GM21529 (cell line): ENCODE measurements at regions not wholly inside any gene's neighbourhood (a gene's known extent, or its start where the extent isn't known, plus 50 kb on each side); places are given as distances from the start of the nearest gene placed in this dataset.
"Not testable (repeated sequence)": the region's sequence is repeated elsewhere in the genome, so short reads cannot be mapped to it uniquely, and the experiment has no call there.

Experiments used
- ATAC-seq: cut with Tn5 transposase; IDR thresholded peaks from one replicate; pipeline ENCODE4 v1.9.1; 2021; ENCODE audit not compliant: unreplicated experiment

DNA sequence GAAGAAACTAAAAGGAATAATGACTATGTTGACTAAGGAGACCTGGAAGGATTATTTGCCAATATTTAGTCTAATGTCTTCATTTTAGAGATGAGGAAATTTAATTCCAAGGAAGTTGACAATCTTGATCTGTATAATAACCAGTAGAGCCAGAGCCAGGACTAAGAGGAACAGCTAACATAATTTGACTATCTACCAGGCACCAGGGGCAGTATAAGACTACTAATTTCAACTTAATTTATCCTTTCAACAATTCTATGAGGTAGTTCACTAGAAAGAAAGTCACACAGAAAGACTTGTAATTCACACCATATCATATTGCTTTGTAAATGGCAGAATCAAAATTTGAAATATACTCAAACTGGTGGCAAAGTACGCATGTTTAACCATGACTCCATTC lies 273.0 kb upstream of the STXBP5 start:
- ATAC-seq = no peak

DNA sequence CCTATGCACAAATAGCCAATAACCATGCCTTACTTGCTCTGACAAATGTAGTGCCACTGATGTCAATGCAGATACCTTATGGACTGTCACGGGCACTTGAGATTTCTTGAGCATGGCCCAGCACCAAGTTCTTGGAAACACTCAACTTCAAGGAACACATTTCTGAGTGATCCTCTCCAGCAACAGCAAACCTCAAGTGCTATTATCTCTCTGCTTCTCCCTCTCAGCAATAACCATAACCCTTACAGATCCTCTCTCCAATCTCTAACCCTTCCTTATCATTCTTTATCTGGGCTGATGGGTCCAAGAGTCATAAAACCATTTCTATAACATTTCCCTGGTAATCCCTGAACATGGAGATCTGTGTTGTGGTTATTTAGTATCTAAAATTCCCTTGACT lies 266.9 kb upstream of the STXBP5 start:
- no peak for ATAC-seq

DNA sequence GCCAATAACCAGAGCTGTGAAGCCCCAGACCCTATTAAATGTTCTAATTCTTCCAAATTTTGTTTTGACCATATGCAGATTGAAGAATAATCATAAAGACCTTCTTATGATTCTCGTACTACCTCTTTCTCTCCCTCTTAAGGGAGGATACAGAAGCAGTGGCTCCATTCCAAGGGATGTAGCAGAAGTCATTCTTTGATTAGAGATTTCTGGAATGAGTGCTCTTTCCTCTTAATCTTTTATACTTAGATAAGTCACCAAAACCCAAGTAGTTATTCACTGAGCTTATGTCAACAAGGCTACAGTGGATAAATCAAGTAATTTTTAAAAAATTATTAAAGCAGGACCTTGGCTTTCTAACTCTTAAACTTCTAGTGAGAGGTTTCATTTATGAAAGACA lies 266.0 kb upstream of the STXBP5 start:
- no peak for ATAC-seq

DNA sequence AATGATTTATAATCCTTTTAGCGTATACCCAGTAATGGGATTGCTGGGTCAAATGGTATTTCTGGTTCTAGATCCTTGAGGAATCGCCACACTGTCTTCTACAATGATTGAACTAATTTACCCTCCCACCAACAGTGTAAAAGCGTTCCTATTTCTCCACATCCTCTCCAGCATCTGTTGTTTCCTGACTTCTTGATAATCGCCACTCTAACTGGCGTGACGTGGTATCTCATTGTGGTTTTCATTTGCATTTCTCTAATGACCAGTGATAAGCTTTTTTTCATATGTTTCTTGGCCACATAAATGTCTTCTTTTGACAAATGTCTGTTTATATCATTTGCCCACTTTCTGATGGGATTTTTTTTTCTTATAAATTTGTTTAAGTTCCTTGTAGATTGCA lies 264.8 kb upstream of the STXBP5 start:
- not testable (repeated sequence) for ATAC-seq

DNA sequence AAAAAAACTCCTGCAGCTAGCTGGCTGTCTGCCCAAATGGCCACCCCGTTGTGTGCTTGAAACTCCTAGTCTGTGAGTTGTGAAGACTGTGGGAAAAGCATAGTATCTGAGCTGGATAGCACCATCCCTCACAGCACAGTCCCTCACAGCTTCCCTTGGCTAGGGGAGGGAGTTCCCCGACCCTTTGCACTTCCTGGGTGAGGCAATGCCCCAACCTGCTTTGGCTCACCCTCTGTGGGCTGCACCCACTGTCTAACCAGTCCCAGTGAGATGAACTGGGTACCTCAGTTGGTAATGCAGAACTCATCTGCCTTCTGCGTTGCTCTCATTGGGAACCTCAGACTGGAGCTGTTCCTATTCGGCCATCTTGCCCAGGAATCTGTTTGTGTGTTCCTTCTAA lies 260.6 kb upstream of the STXBP5 start:
- no peak for ATAC-seq

DNA sequence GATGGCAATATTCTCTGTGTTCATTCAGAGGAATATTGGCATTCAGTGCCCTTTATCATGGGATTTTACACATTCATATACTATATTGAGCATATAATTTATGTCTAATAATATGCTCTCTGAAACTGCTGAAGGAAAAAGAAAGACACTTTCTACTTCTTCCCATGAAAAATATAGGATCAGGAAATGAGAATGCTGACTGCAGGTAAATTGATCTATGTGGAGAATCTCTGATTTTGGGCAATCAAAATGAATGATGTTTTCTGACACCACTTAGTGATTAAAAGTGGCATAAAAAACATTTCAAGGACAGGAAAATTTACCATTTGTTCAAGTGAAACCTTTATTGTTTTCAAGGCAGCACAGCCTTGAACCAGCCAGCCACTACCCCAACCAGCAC lies 260.1 kb upstream of the STXBP5 start:
- ATAC-seq = no peak

DNA sequence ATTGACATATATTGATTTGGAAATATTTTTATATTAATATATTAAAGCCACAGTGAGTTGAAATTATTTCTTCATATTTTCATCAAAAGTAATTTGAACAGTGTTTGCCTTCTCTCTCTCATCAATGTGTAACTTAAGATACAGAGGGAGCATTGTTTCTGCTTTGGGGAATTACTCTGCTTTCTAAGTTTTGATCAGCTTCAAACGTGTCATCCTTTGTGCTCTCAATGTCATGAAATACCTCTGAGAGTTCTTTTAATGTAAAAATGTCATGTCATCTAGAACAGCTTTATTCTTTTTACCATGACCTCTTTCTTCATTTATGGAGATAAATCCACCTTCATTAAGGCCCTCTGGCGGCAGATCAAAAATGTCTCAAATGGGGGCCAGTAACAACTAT lies 259.4 kb upstream of the STXBP5 start:
- no peak for ATAC-seq

DNA sequence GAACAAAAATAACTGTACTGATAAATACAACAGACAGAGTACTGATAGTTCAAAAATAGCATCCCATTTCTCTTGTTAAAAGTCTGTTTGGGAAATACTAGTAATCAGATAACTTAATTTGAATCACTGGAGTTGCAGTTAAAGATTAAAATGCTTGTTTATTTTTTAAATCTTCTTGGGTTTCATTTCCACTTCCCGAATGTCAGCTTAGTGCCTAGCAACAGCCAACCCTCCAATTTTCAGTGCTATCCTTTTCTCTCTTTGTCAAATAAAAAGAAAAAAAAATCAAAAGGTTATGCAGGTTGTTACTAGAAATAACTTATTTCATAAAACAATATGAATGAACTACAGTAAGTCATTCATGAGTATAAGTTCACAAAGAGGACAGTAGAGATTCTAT lies 257.7 kb upstream of the STXBP5 start:
- no peak for ATAC-seq

DNA sequence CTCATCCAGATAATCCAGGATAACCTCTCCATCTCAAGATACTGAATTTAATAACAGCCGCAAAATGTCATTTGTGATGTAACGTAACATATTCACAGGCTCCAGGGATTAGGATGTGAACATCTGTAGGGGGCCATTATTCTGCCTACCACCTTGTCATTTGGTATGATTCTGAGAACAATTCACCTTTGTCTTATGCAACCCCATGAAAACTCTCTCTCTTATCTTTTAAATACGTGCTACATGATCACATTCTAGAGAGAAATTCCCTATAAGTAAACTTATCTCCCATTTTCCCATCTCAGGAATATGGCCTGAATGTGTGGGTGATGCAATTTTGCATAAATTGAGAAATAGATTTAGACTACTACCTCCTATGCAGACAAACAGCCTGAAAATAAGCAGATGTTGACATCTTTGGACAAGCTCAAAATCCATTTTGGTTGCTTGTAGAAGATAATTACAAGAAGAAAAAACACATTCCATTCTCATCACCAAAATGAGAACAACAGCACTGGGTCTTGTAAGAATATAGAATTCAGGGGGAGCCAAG lies 255.4 kb upstream of the STXBP5 start:
- ATAC-seq = no peak

DNA sequence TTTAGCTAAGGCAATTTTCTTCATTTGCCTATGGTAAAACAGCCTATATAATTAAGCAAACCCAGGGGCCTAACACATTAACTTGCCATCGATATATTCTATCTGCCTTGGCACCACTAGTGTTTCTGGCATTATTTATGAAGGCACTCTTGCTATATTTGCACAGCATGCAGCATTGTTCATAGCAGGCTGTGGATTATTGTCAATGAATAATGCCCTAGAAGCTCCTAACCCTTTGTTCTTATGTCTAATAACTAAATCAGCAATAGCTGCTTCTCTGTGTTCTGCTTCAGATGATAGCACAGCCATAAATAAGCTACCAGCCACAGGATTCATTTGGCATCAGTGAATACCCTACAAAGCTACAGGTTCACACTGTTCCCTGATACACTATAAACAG lies 254.8 kb upstream of the STXBP5 start:
- ATAC-seq = no peak

DNA sequence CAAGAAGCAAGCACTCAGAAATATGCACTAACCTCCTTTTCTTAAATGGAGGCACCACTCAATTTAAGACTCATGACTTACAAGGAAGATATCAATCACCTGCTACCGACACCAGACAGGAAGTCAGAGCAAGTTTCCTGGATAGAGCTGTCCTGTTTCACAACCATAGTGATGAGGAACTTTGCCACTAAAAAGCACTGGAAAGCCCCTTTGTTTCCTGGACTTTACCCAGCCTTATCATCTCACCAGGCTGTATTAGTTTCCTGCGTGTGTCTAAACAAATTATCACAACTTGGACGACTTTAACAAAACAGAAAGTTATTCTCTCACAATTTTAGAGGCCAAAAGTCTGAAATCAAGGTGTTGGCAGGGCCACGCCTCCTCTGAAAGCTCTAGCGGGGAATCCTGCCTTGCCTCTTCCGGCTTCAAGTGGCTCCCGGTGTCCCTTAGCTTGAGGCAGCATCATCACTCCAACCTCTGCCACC lies 253.8 kb upstream of the STXBP5 start:
- peak; percentile 39 for ATAC-seq

DNA sequence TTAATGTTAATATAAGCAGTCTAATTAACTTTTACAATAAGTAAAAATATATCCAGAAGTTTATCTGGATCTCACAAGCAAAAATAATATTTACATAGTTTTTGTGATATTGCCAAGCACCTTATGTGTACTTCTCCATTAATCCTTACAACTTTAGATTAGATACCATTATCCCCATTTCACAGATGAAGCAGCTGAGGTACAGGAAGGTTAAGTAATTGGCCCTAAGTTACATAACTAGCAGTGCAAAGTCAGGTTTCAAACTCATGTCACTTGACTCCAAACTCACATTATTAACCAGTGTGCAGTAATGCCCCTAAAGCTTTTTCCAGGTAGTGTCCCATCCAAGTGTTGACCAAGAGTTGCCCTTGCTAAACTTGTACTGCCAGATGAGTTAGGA lies 248.6 kb upstream of the STXBP5 start:
- ATAC-seq = no peak

DNA sequence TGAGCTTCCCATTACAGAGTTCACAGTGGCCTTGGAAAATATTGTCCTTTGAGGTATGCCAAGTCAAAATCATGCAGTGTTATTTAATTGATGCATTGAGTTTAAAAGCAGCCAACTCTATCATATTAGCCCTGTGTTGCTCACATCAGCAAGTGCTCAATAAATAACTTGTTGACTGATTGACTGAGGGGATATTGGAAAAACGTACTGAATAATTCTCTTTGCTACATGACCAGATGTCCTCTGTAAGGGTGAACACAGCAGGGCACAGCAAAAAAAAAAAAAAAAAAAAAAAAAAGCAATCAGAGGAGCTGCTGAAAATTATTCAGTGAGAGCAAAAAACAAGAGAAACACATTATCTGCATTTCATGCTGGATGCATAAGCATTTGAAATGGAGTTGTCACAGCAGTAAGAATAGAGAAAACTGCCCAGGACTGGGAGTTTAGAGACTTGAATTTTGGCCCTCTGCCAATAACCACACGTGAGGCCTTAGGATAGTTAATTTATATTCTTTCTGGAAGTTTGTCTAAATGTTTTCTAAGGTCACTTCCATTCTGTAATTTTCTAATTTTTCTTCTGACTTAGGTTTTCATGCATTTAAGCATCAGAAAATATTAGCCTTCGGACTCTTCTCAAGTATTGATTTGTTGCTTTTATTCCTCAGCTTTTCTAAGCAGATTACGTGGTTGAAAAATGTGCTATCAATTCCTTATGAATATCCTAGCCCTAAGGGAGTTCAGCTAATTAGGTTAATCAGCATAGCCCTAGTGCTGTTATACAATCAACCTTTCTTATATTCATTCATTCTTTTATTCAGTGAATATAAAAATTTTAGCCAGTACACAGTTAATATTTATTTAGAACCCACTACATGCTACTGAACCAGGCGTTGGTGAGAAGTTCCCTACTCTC lies 246.8 kb upstream of the STXBP5 start:
- no peak for ATAC-seq

DNA sequence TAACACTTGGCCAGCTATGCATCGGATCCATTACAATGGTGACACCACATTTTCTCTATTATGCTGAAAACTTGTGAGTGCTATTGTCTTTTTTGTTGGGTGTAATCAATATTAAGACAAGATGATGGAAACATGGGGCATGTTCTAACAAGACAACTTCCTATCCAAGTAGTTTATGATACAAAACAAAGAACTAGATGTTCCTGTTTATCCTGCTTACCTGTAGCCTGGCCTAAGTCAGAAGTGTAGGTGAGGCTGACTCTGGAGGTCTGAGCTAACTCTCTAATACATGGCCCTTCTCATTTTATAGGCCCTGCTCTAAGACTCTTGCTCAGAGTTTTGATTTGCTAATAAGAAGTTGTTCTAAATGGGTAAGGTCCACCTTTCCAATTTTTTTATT lies 242.4 kb upstream of the STXBP5 start:
- ATAC-seq = no peak

DNA sequence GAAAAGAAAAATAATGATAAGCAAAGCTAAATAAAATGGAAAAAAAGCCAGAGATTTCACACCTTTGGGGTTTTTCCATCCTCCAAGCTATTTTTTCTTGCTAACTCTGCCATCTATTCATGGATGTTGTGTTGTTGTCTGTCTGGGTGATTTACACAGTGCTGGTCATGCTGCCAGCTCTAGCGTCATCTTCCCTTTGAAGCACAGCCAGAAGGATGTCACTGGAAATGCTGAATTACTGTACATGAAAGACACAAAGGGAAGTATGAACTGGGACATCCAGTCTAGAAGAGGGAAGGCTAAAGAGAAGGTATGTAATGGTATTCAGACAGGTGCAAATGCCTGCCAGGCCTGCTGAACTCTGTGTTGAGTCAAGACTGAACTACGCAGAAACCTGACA lies 241.9 kb upstream of the STXBP5 start:
- ATAC-seq = no peak

DNA sequence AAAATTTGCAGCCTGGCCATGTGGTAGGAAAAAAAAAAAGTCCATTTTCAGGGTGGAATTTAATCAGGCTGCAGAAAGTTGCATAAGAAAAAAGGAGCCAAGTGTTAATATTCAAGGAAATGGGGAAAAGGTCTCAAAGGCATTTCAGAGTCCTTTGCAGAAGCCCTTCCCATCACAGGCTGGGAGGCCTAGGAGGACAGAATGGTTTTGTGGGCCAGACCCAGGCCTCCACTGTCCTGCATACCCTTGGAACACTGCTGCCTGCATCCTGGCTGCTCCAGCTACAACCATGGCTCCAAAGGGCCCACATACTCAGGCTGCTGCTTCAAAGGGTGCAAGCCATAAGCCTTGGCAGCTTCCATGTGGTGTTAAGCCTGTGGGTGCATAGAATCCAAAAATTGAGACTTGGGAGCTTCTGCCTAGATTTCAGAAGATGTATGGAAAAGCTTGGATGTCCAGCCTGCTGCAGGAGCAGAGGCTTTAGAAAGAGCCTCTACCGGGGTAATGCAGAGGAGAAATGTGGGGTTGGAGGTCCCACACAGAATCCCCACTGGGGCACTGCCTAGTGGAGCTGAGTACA lies 239.0 kb upstream of the STXBP5 start:
- no peak for ATAC-seq

DNA sequence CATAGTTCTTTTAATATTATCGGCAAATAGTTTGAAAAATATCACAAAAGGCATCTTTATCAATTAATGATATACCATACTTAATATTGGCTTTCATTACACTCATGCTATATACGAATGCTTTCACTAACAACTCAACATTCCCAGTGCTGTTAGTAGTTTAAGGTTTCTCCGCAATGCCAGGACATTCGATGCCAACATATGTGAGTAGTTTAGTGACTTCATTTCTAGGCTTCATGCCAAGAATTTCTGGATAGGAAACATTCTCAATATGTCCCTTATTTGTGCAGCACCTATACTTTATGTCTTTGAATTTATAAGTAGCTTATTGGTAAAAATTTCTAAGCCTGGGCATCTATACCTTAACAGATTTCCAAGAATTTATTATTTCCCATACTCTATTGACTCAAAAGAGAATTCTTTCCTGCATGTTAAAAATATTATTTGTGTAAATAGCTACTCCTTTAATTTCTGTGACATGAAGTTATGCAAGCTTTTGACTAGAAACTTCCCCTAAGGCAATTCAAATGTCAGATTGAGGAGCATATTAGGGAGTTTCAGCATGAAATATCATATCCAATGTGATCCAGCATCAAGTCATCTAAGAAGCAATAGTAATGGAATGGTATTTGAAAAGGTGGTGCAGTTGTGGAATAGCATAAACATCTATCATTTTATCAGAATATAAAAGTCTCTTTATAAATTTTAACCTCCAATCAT lies 236.0 kb upstream of the STXBP5 start:
- ATAC-seq = no peak

DNA sequence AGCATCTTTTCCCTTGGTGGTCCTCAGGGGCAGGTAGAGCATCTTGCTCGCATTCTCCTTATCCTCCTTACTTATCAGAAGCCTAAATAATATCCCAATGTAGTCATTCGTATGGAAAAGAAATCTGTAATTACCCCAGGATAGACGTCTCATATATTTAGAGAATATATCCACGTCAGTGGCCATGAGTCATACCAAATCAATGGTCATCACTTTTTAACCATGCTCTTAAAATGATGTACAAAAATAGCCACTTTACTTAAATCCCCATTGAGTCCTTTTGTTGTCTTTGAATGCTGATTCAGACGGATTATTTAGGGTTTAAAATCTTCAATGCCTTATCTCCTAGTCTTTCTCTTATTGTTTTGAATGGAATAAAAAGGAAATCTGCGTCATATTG lies 231.7 kb upstream of the STXBP5 start:
- no peak for ATAC-seq

DNA sequence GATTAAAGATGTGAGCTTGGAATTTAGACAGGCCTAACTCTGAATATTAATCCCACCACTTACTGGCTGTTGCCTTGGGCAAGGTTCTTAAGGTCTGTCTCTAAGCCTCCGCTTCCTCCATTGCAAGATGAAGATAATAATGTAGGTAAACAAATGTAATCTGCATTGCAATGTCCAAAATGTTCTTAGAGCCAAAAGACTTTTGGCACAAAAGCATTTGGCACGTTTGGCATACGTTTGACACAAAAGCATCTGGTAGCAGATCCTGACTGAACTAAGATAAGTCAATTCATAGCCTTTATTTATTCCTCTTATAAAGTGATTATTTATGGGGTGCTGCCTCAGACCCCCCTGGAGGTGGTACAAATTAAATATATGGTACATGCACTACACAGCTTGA lies 229.9 kb upstream of the STXBP5 start:
- no peak for ATAC-seq

DNA sequence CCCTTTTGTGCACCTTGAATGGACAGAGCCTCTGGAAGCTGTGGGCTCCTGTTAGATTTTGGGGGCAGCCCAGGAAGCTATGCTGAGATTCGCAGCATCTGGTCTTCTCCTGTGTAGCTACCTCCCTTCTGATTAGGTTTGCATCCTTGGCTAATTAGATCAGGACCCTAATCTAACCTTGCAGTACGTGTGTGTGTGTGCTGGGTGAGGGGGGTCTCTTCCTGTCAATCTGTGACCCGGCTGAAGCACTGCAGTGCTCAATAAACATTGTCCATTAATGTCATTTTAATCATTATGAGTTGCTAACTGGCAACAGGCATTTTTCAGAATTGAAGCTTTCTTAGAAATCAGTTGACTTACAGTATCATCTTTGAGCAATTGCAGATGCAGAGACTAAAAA lies 229.1 kb upstream of the STXBP5 start:
- ATAC-seq = no peak

DNA sequence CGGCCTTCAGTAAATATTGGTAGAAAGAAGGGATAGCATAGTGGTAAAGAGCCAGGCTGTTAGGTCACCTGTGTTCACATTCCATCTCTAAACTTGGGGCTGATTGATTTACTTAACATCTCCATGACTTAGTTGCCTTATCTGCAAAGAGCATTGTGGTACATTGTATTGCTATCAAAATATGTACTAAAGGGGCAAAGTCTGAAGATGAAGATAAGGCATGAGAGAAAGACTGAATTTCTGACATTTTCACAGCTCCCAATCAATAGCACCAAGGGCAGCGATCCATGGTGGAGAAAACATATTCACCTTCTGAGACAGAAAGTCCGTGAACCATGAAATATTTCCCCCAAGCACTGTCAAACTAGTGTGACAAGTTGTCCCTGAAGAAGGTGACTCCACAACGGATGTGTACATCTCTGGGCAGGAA lies 223.3 kb upstream of the STXBP5 start:
- no peak for ATAC-seq

DNA sequence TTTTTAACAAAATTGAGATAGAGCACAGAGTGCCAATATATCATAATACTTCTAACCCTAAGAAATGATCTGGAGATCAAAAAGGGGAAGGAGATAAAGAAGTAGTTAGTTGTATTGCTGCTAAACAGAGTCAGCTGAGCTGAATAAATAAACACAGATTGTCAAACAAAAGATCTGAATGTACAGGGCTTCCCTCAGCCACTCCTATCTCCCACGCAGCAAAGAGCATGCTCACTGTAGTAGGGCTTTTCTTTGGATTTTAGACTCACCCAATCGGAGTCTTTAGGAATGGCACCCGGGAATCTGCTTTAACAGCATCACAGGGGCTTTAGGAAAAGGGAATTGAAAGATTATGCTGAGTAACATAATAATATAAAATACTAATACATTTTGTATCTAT lies 222.2 kb upstream of the STXBP5 start:
- ATAC-seq = no peak
